Liver (tissue), 8 donors: ENCODE measurements at regions not wholly inside any gene's neighbourhood (a gene's known extent, or its start where the extent isn't known, plus 50 kb on each side); places are given as distances from the start of the nearest gene placed in this dataset.

Experiments used
- DNase-seq: peaks from one replicate; pipeline ENCODE4 v3.0.0-alpha.2; 2017; ENCODE audit warnings: low spot score
- H3K27ac ChIP-seq, 2 donors: one replicate each; pipeline ENCODE4 v1.7.0; 2013; ENCODE audit warnings: inconsistent platforms in 2 of 2, low read length in 2 of 2, control low read depth in 1 of 2, low read depth in 1 of 2, mild to moderate bottlenecking in 1 of 2
- H3K27me3 ChIP-seq, 4 donors: one replicate each; pipeline versions ENCODE4 v1.6.1 to v1.7.0; 2013; ENCODE audit warnings: low read length in 3 of 4, inconsistent platforms in 1 of 4, mild to moderate bottlenecking in 1 of 4, moderate library complexity in 1 of 4; ENCODE audit not compliant: control insufficient read depth in 4 of 4, insufficient read depth in 4 of 4
- H3K36me3 ChIP-seq, 4 donors: one replicate each; pipeline versions ENCODE4 v1.6.1 to v1.7.0; 2013; ENCODE audit warnings: low read length in 3 of 4, mild to moderate bottlenecking in 3 of 4, low read depth in 1 of 4, moderate library complexity in 1 of 4; ENCODE audit not compliant: control insufficient read depth in 4 of 4, insufficient read depth in 3 of 4
- H3K4me1 ChIP-seq, 4 donors: one replicate each; pipeline versions ENCODE4 v1.6.1 to v1.7.0; 2013; ENCODE audit warnings: low read length in 3 of 4, mild to moderate bottlenecking in 3 of 4, moderate library complexity in 1 of 4; ENCODE audit not compliant: control insufficient read depth in 4 of 4, insufficient read depth in 4 of 4
- H3K4me3 ChIP-seq, 3 donors: one replicate each; pipeline versions ENCODE4 v1.6.1 to v1.7.0; 2013; ENCODE audit warnings: low read length in 3 of 3, control low read depth in 1 of 3, low read depth in 1 of 3, mild to moderate bottlenecking in 1 of 3
- H3K9ac ChIP-seq, 2 donors: one replicate each; pipeline ENCODE4 v1.7.0; 2013; ENCODE audit warnings: low read length in 2 of 2, mild to moderate bottlenecking in 2 of 2, moderate library complexity in 2 of 2, control low read depth in 1 of 2, low read depth in 1 of 2
- H3K9me3 ChIP-seq, 4 donors: one replicate each; pipeline versions ENCODE4 v1.6.1 to v1.7.0; 2013; ENCODE audit warnings: low read length in 3 of 4; ENCODE audit not compliant: control insufficient read depth in 4 of 4
- ATF3 ChIP-seq: IDR thresholded peaks from 2 replicates; pipeline ENCODE4 v1.6.1; 2016; ENCODE audit warnings: antibody characterized with exemption
- FOXA1 ChIP-seq: IDR thresholded peaks from 2 replicates; pipeline ENCODE4 v1.6.1; 2016; ENCODE audit warnings: antibody characterized with exemption
- FOXA2 ChIP-seq: IDR thresholded peaks from 2 replicates; pipeline ENCODE4 v1.6.1; 2016; ENCODE audit warnings: antibody characterized with exemption
- GABPA ChIP-seq, 2 donors: IDR thresholded peaks in 1 of 2; conservative IDR thresholded peaks in 1 of 2; 2 replicates each; pipeline ENCODE4 v1.6.1; 2016; ENCODE audit warnings: antibody characterized with exemption in 2 of 2, mild to moderate bottlenecking in 1 of 2, moderate library complexity in 1 of 2
- HNF4G ChIP-seq: IDR thresholded peaks from 2 replicates; pipeline ENCODE4 v1.6.1; 2016; ENCODE audit warnings: antibody characterized with exemption
- JUND ChIP-seq, 2 donors: IDR thresholded peaks; 2 replicates each; pipeline ENCODE4 v1.6.1; 2016; ENCODE audit warnings: antibody characterized with exemption in 2 of 2
- NR2F2 ChIP-seq: IDR thresholded peaks from 2 replicates; pipeline ENCODE4 v1.6.1; 2016; ENCODE audit warnings: antibody characterized with exemption
- RAD21 ChIP-seq, 2 donors: IDR thresholded peaks; 2 replicates each; pipeline ENCODE4 v1.6.1; 2016; ENCODE audit warnings: antibody characterized with exemption in 2 of 2, mild to moderate bottlenecking in 2 of 2
- REST ChIP-seq: IDR thresholded peaks from 2 replicates; pipeline ENCODE4 v1.6.1; 2016; ENCODE audit warnings: antibody characterized with exemption, mild to moderate bottlenecking
- RXRA ChIP-seq, 2 donors: IDR thresholded peaks; 2 replicates each; pipeline ENCODE4 v1.6.1; 2017 to 2018; ENCODE audit warnings: antibody characterized with exemption in 2 of 2, mild to moderate bottlenecking in 1 of 2
- SP1 ChIP-seq: IDR thresholded peaks from 2 replicates; pipeline ENCODE4 v1.6.1; 2018; ENCODE audit warnings: antibody characterized with exemption, mild to moderate bottlenecking
- TAF1 ChIP-seq: conservative IDR thresholded peaks from 2 replicates; pipeline ENCODE4 v1.6.1; 2016; ENCODE audit warnings: antibody characterized with exemption, mild to moderate bottlenecking
- YY1 ChIP-seq: IDR thresholded peaks from 2 replicates; pipeline ENCODE4 v1.6.1; 2016; ENCODE audit warnings: antibody characterized with exemption, mild to moderate bottlenecking
- ZBTB33 ChIP-seq: IDR thresholded peaks from 2 replicates; pipeline ENCODE4 v1.6.1; 2016; ENCODE audit warnings: antibody characterized with exemption
- WGBS: extraction: QIAGEN DNeasy Blood & Tissue Kit; methylation state at CpG from one replicate; pipeline ENCODE4 v1.1.7; 2013; 5-methylcytosine and 5-hydroxymethylcytosine counted together
- TF ChIP-seq, protein P1 (sequence below): fragments of 150-350 bp; IDR thresholded peaks from 2 replicates; pipeline ENCODE4 v1.5.1; 2017; ENCODE audit warnings: improper control_type of control experiment, low read depth, low read length; ENCODE audit not compliant: missing input control
- donor health status: healthy.
- donor health status: healthy.
- donor health status: healthy.
- donor health status: healthy.
- donor health status: healthy.

GRCh38 chr2:188810586-188810985 lies 163.6 kb upstream of the COL3A1 start:
- DNase-seq, result no peak
- 88% methylated on average over 2 of the region's 2 CpGs for WGBS
- Histone ChIP-seq H3K4me1 (no peaks in the 10 kb centered on the region), H3K4me3 (no peak overlapping the region), H3K9ac (no peak overlapping the region), H3K27me3 (no peaks in the 10 kb centered on the region), H3K36me3 (no peaks in the 10 kb centered on the region), H3K9me3 (no peaks in the 10 kb centered on the region), H3K27ac (no peak overlapping the region)
- TF ChIP-seq TAF1 (no peak), SP1 (no peak), ATF3 (no peak), GABPA (IDR thresholded peaks at IDR 0.05 in 1 of 2, conservative IDR thresholded peaks at IDR 0.05 in 1 of 2) (no peak)

DNA sequence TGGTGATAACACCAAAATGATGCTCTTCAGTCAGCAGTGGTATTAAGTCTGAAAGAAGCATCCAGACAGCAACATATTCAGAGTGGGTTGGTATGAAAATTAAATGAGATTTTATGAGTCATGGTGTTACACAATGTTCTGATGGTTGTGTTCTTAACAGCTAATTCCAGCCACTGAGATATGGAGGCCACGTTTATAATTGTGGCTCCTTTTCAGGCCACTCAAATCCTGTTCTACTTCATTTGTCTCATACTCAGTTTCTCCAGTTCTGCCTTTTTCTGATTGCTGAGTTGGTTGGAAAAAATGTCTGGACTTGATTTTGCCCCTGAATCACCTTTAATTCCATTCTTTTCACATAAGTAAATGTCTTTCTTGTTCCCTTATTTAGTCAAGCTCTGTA lies 162.7 kb upstream of the COL3A1 start:
- TF ChIP-seq YY1, result no peak
- no peak for TF ChIP-seq GABPA (IDR thresholded peaks at IDR 0.05 in 1 of 2, conservative IDR thresholded peaks at IDR 0.05 in 1 of 2)
- TF ChIP-seq ZBTB33, result no peak
- no peak for TF ChIP-seq NR2F2
- TF ChIP-seq HNF4G, result no peak
- TF ChIP-seq RAD21 (IDR thresholded peaks at IDR 0.05), result no peak
- TF ChIP-seq ATF3, result no peak
- TF ChIP-seq FOXA2, result no peak
- TF ChIP-seq JUND (IDR thresholded peaks at IDR 0.05), result no peak
- no peak for TF ChIP-seq REST
- no peak for TF ChIP-seq RXRA (IDR thresholded peaks at IDR 0.05)
- no peak for TF ChIP-seq FOXA1
- TF ChIP-seq, protein P1, sequence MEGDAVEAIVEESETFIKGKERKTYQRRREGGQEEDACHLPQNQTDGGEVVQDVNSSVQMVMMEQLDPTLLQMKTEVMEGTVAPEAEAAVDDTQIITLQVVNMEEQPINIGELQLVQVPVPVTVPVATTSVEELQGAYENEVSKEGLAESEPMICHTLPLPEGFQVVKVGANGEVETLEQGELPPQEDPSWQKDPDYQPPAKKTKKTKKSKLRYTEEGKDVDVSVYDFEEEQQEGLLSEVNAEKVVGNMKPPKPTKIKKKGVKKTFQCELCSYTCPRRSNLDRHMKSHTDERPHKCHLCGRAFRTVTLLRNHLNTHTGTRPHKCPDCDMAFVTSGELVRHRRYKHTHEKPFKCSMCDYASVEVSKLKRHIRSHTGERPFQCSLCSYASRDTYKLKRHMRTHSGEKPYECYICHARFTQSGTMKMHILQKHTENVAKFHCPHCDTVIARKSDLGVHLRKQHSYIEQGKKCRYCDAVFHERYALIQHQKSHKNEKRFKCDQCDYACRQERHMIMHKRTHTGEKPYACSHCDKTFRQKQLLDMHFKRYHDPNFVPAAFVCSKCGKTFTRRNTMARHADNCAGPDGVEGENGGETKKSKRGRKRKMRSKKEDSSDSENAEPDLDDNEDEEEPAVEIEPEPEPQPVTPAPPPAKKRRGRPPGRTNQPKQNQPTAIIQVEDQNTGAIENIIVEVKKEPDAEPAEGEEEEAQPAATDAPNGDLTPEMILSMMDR, result no peak
- Histone ChIP-seq H3K9ac (no peak overlapping the region), H3K27ac (no peak overlapping the region), H3K9me3 (no peaks in the 10 kb centered on the region), H3K36me3 (no peaks in the 10 kb centered on the region), H3K4me3 (no peak overlapping the region), H3K4me1 (no peaks in the 10 kb centered on the region), H3K27me3 (no peaks in the 10 kb centered on the region)
- whole genome bisulfite sequencing, result 14% methylated on average over 1 of the region's 1 CpG
- DNase-seq, result no peak
